Glutamatergic neuron (in vitro differentiated cells): ENCODE measurements at regions not wholly inside any gene's neighbourhood (a gene's known extent, or its start where the extent isn't known, plus 50 kb on each side); places are given as distances from the start of the nearest gene placed in this dataset.

Experiments
- DNase-seq: peaks from one replicate; pipeline ENCODE4 v3.0.0; 2022
- H3K27ac Mint-ChIP-seq: one replicate; pipeline ENCODE4 v1.8.0; 2020; ENCODE audit warnings: mild to moderate bottlenecking, mixed read lengths, inconsistent platforms; ENCODE audit not compliant: unreplicated experiment
- H3K27me3 Mint-ChIP-seq: one replicate; pipeline ENCODE4 v1.8.0; 2020; ENCODE audit warnings: mild to moderate bottlenecking, moderate library complexity, mixed read lengths, inconsistent platforms; ENCODE audit not compliant: unreplicated experiment
- H3K36me3 Mint-ChIP-seq: one replicate; pipeline ENCODE4 v1.8.0; 2020; ENCODE audit warnings: mild to moderate bottlenecking, mixed read lengths, inconsistent platforms; ENCODE audit not compliant: unreplicated experiment
- H3K4me1 Mint-ChIP-seq: one replicate; pipeline ENCODE4 v1.8.0; 2020; ENCODE audit warnings: mild to moderate bottlenecking, low read depth, mixed read lengths, inconsistent platforms; ENCODE audit not compliant: unreplicated experiment
- H3K4me3 Mint-ChIP-seq: one replicate; pipeline ENCODE4 v1.8.0; 2020; ENCODE audit warnings: mild to moderate bottlenecking, mixed read lengths, inconsistent platforms; ENCODE audit not compliant: unreplicated experiment
- H3K9me3 Mint-ChIP-seq: one replicate; pipeline ENCODE4 v1.8.0; 2020; ENCODE audit warnings: mild to moderate bottlenecking, moderate library complexity, mixed read lengths, inconsistent platforms; ENCODE audit not compliant: unreplicated experiment
- TF ChIP-seq, protein P1 (sequence below): fragments of 200-600 bp; sonication (generic); IDR thresholded peaks from one replicate; pipeline ENCODE4 v1.5.0; 2021; ENCODE audit not compliant: partially characterized antibody, unreplicated experiment

GRCh38 chr1:229025576-229025975, 245.3 kb upstream of the RAB4A start:
- DNase-seq: no peak
- no peak overlapping the region for H3K27ac Mint-ChIP-seq
- H3K9me3 Mint-ChIP-seq: peaks cover 26% of the 10 kb centered on the region
- peaks cover 16% of the 10 kb centered on the region for H3K27me3 Mint-ChIP-seq
- no peak overlapping the region for H3K4me3 Mint-ChIP-seq
- TF ChIP-seq, protein P1, sequence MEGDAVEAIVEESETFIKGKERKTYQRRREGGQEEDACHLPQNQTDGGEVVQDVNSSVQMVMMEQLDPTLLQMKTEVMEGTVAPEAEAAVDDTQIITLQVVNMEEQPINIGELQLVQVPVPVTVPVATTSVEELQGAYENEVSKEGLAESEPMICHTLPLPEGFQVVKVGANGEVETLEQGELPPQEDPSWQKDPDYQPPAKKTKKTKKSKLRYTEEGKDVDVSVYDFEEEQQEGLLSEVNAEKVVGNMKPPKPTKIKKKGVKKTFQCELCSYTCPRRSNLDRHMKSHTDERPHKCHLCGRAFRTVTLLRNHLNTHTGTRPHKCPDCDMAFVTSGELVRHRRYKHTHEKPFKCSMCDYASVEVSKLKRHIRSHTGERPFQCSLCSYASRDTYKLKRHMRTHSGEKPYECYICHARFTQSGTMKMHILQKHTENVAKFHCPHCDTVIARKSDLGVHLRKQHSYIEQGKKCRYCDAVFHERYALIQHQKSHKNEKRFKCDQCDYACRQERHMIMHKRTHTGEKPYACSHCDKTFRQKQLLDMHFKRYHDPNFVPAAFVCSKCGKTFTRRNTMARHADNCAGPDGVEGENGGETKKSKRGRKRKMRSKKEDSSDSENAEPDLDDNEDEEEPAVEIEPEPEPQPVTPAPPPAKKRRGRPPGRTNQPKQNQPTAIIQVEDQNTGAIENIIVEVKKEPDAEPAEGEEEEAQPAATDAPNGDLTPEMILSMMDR: no peak
- peaks cover 65% of the 10 kb centered on the region for H3K4me1 Mint-ChIP-seq
- no peaks in the 10 kb centered on the region for H3K36me3 Mint-ChIP-seq

GRCh38 chr1:229027158-229027557, 243.8 kb upstream of the RAB4A start:
- H3K9me3 Mint-ChIP-seq: peaks cover 37% of the 10 kb centered on the region
- TF ChIP-seq, protein P1: no peak
- H3K4me1 Mint-ChIP-seq: peaks cover 77% of the 10 kb centered on the region
- H3K4me3 Mint-ChIP-seq: peak overlapping the region; percentile 68
- peaks cover 27% of the 10 kb centered on the region for H3K27me3 Mint-ChIP-seq
- H3K27ac Mint-ChIP-seq: peak overlapping the region; percentile 90
- no peaks in the 10 kb centered on the region for H3K36me3 Mint-ChIP-seq
- peak; percentile 39 for DNase-seq

DNA sequence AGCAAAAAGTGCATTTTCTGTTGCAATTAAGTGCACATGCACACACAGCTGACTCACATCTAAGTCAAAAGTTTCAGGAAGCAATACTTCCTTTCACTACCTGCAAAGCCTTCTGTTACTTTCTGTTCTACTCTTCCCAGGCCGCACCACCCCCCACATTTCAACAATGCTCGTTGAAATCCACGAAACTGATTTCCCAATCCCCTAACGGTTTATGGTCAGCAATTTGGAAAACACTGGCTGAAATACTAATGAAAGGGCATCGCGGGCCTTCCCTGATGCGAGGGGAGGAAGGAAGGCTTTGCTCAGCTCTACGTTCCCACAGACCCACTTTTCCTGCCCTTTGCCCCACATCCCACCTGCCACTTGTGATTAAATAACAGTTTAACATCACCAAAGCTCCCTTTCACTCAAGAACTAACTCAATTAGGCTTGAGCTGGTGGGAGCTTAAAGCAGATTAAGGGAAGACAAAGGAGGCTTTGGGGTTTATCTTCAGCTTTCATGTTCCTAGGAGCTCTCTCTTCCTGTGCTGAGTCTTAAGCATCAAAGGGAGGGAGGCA, 243.2 kb upstream of the RAB4A start:
- Mint-ChIP-seq H3K36me3 (no peaks in the 10 kb centered on the region), H3K4me1 (peaks cover 78% of the 10 kb centered on the region), H3K9me3 (peaks cover 34% of the 10 kb centered on the region), H3K27ac (peak overlapping the region; percentile 90), H3K27me3 (peaks cover 27% of the 10 kb centered on the region), H3K4me3 (peak overlapping the region; percentile 68)
- DNase-seq: no peak
- TF ChIP-seq, protein P1: no peak

- Mint-ChIP-seq H3K36me3 (no peaks in the 10 kb centered on the region), H3K27me3 (peaks cover 25% of the 10 kb centered on the region), H3K27ac (peak overlapping the region; percentile 90), H3K4me1 (peaks cover 75% of the 10 kb centered on the region), H3K9me3 (peaks cover 34% of the 10 kb centered on the region), H3K4me3 (peak overlapping the region; percentile 59)
- TF ChIP-seq, protein P1: no peak
- peak; percentile 92 for DNase-seq
Observed at GRCh38 chr1:229028544-229028943, 242.4 kb upstream of the RAB4A start.

DNA sequence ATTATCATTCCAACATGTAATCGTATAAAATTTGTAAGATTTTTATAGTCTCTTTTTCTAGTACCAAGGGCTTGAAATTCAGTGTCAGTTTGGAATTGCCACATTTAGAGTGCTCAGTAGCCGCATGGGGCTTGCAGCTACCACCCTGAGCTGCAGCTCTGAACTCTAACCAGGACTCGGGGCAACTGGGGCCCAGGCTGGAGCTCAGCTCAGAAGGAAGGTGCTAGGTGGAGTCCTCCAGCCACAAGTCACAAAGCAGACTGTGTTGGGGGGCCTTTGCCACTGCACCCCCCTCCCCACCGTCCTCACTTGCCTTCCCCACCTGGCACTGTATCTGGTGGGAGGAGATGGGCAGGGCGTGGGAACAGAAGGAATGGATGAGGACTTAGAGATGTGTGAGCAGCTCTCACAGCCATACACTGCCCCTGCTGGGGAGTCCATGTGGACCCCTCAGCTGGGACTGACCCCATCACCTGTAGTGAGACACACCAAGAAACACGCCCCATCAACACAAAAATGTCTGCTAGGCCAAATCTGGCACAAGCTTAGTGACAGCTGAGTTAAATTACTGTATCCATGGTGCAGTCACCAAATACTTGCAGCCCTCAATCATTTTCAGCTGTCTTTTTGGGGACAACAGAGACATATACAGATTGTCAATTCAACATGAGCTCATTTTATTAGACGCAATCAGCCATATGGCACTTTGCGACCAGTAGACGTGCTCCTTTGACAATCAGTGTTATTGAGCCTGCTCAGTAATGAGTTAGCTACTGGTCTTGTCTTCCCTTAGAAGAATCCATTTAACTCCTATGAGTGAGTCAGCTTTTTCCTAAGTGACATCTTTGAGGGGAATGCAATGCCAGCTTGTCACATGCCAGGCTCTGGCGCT, 241.7 kb upstream of the RAB4A start:
- H3K36me3 Mint-ChIP-seq: no peaks in the 10 kb centered on the region
- peak; percentile 45 for DNase-seq
- H3K4me1 Mint-ChIP-seq: peaks cover 68% of the 10 kb centered on the region
- peak overlapping the region; percentile 30 for H3K4me3 Mint-ChIP-seq
- H3K27ac Mint-ChIP-seq: peak overlapping the region; percentile 90
- H3K27me3 Mint-ChIP-seq: peaks cover 25% of the 10 kb centered on the region
- TF ChIP-seq, protein P1: no peak
- H3K9me3 Mint-ChIP-seq: peaks cover 34% of the 10 kb centered on the region
